ENCODE measurements at regions not wholly inside any gene's neighbourhood (a gene's known extent, or its start where the extent isn't known, plus 50 kb on each side); places are given as distances from the start of the nearest gene placed in this dataset.
"Not testable (repeated sequence)": the region's sequence is repeated elsewhere in the genome, so short reads cannot be mapped to it uniquely, and the experiment has no call there.

- no peak for DNase-seq (ENCODE audit: low read depth)
Measured at GRCh38 chr2:17133052-17133671, 385.1 kb downstream of the RAD51AP2 start.

DNA sequence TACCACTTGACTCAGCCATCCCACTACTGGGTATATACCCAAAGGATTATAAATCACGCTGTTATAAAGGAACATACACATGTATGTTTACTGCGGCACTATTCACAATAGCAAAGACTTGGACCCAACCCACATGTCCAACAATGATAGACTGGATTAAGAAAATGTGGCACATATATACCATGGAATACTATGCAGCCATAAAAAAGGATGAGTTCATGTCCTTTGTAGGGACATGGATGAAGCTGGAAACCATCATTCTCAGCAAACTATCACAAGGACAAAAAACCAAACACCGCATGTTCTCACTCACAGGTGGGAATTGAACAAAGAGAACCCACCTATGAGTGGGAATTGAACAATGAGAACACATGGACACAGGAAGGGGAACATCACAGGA is 387.6 kb downstream of the RAD51AP2 start:
- not testable (repeated sequence) for DNase-seq (ENCODE audit: low read depth)

GRCh38 chr2:17125989-17126620 is 392.1 kb downstream of the RAD51AP2 start:
- no peak for DNase-seq (ENCODE audit: low read depth)

GRCh38 chr2:17124575-17125318 is 393.5 kb downstream of the RAD51AP2 start:
- no peak for DNase-seq (ENCODE audit: low read depth)

DNA sequence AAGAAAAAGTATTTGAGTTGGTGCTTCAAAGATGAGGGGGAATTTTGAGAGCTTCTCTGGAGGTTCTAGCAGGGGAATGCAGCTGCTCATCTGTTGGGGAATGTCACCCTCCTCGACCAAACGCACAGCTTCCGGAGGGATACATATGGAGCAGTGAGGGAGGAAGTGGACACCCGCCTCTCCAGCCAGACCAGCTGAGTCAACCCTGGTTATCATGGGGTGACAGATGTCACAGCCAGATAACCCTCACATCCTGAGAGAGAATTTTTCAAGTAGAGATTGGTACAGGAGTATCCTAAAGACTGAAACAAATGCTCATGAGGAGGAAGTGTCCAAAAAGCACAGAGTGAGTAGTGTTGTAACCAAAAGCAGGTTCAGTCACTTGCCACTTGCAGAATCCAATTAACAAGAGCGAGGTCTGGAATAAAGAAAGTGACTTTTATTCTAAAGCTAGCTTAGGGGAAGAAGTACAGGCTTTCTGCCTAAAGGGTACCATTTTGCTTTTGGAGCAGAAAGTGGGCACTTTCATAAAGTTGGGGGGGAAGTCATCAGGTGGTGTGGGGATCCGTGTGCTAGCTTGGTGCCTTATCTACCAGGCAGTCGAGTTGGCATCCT is 395.2 kb downstream of the RAD51AP2 start:
- DNase-seq (ENCODE audit: low read depth), result no peak

GRCh38 chr2:17115466-17115865 is 402.8 kb downstream of the RAD51AP2 start:
- no peak for DNase-seq (ENCODE audit: low read depth)

DNA sequence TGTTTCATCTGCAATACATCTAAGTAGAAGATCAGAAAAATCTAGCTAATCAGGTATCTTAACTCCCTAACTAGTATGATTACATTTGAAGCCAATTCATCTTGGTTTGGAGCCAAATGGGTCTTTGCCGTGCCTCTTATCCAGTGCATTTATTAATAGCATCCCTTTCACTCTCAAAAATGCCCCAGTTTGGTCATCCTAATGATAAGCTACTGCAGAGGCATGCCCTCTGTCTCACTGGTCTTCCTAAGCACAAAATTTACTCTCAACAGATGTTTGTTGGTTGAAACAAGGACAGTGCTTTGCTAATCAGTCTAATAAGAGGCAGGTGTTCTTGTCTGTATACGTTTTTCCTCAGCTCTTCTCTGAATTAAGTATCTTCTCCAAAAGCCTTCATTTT is 403.2 kb downstream of the RAD51AP2 start:
- no peak for DNase-seq (ENCODE audit: low read depth)

DNA sequence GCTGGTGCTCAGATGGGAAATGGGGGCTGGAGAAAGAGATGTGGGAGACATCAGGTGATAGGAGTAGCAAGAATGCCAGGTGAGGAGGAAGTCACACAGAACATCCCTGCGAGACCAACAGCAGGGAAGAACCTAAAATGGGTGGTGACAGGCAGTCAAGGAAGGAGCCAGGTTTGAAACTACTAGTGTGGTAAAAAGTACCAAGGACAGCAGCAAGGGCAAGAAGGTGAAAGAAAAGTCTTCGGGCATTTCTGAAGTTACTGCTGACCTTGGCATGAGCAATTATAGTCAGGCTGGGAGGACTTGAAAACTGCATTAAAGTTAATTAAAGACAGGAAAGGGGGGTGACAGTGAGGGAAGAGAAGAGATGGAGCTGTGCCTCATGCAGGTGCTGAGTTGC is 410.4 kb downstream of the RAD51AP2 start:
- no peak for DNase-seq (ENCODE audit: low read depth)

- no peak for DNase-seq (ENCODE audit: low read depth)
Measured at GRCh38 chr2:17107151-17107550, 411.1 kb downstream of the RAD51AP2 start.

- no peak for DNase-seq (ENCODE audit: low read depth)
Measured at GRCh38 chr2:17106418-17106817, 411.8 kb downstream of the RAD51AP2 start.

- peak; percentile 75 for DNase-seq (ENCODE audit: low read depth)
Measured at GRCh38 chr2:17104454-17104853, 413.8 kb downstream of the RAD51AP2 start.

- peak; percentile 44 for DNase-seq (ENCODE audit: low read depth)
Measured at GRCh38 chr2:17101596-17101995, 416.6 kb downstream of the RAD51AP2 start.

DNA sequence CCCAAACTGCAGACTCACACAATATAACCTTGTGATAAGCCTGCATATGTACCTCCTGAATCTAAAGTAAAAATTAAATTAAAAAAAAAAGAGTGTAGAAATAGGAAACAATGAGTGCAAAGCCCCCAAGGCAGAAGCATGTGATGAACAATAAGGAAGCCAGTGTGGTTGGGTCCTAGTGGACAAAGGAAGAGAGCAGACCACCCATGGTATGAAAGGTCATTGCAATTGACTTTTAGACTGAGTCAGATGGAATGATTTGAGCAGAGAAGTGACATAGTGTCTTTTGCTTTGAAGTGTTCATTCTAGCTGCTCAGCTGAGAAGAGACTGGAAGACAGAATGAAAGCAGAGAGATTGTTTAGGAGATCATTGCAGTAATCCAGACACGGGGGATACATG is 417.1 kb downstream of the RAD51AP2 start:
- DNase-seq (ENCODE audit: low read depth), result no peak

- no peak for DNase-seq (ENCODE audit: low read depth)
Measured at GRCh38 chr2:17095340-17095739, 422.9 kb downstream of the RAD51AP2 start.

GRCh38 chr2:17093712-17094111 is 424.5 kb downstream of the RAD51AP2 start:
- DNase-seq (ENCODE audit: low read depth), result no peak

DNA sequence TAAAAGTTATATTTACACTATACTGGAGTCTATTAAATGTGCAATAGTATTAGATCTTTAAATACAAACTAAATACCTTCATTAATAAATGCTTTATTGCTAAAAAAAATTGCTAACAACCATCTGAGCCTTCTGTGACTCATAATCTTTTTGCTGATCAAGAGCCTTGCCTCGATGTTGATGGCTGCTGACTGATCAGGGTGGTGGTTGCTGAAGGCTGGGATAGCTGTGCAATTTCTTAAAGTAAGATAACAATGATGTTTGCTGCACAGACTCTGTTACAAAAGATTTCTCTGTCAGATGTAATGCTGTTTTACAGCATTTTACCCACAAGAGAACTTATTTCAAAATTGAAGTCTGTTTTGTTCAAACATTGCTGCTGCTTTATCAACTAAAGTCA is 421.4 kb upstream of the CYRIA start:
- no peak for DNase-seq (ENCODE audit: low read depth)

- DNase-seq (ENCODE audit: low read depth), result no peak
Measured at GRCh38 chr2:17085546-17086202, 420.0 kb upstream of the CYRIA start.

GRCh38 chr2:17084877-17085276 is 419.2 kb upstream of the CYRIA start:
- no peak for DNase-seq (ENCODE audit: low read depth)

- DNase-seq (ENCODE audit: low read depth), result peak; percentile 52
Measured at GRCh38 chr2:17083902-17084301, 418.3 kb upstream of the CYRIA start.

DNA sequence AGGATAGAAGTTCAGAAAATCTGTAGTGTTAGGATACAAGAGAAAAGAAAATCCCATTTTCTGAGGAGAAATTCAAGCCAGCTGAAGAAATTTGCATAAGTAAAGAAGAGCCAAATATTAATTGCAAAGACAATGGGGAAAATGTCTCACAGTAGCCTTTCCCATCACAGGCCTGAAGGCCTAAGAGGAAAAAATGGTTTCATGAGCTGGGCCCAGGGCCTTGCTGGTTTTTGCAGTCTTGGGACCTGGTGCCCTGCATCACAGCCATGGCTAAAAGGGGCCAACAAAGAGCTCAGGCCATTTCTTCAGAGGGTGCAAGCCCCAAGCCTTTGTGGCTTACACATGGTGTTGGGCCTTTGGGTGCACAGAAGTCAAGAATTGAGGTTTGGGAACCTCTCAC is 413.6 kb upstream of the CYRIA start:
- no peak for DNase-seq (ENCODE audit: low read depth)

GRCh38 chr2:17076533-17076932 is 410.9 kb upstream of the CYRIA start:
- peak; percentile 7 for DNase-seq (ENCODE audit: low read depth)

DNA sequence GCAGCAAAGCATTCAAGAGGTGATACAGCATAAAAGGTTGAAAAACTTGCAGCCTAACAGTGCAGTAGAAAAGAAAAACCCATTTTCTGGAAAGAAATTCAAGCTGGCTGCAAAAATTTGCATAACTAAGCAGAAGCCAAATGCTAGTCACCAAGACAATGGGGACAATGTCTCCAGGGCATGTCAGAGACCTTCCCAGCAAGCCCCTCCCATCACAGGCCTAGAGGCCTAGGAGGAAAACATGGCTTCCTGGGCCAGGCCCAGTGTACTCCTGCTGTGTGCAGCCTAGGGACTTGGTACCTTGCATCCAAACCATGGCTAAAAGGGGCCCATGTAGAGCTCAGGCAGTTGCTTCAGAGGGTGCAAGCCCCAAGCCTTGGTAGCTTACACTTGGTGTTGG is 405.1 kb upstream of the CYRIA start:
- DNase-seq (ENCODE audit: low read depth), result no peak
